Liver (tissue), 8 donors: ENCODE measurements at regions not wholly inside any gene's neighbourhood (a gene's known extent, or its start where the extent isn't known, plus 50 kb on each side); places are given as distances from the start of the nearest gene placed in this dataset.

Source experiments
- DNase-seq: peaks from one replicate; pipeline ENCODE4 v3.0.0-alpha.2; 2017; ENCODE audit warnings: low spot score
- H3K27ac ChIP-seq, 2 donors: one replicate each; pipeline ENCODE4 v1.7.0; 2013; ENCODE audit warnings: inconsistent platforms in 2 of 2, low read length in 2 of 2, control low read depth in 1 of 2, low read depth in 1 of 2, mild to moderate bottlenecking in 1 of 2
- H3K27me3 ChIP-seq, 4 donors: one replicate each; pipeline versions ENCODE4 v1.6.1 to v1.7.0; 2013; ENCODE audit warnings: low read length in 3 of 4, inconsistent platforms in 1 of 4, mild to moderate bottlenecking in 1 of 4, moderate library complexity in 1 of 4; ENCODE audit not compliant: control insufficient read depth in 4 of 4, insufficient read depth in 4 of 4
- H3K36me3 ChIP-seq, 4 donors: one replicate each; pipeline versions ENCODE4 v1.6.1 to v1.7.0; 2013; ENCODE audit warnings: low read length in 3 of 4, mild to moderate bottlenecking in 3 of 4, low read depth in 1 of 4, moderate library complexity in 1 of 4; ENCODE audit not compliant: control insufficient read depth in 4 of 4, insufficient read depth in 3 of 4
- H3K4me1 ChIP-seq, 4 donors: one replicate each; pipeline versions ENCODE4 v1.6.1 to v1.7.0; 2013; ENCODE audit warnings: low read length in 3 of 4, mild to moderate bottlenecking in 3 of 4, moderate library complexity in 1 of 4; ENCODE audit not compliant: control insufficient read depth in 4 of 4, insufficient read depth in 4 of 4
- H3K4me3 ChIP-seq, 3 donors: one replicate each; pipeline versions ENCODE4 v1.6.1 to v1.7.0; 2013; ENCODE audit warnings: low read length in 3 of 3, control low read depth in 1 of 3, low read depth in 1 of 3, mild to moderate bottlenecking in 1 of 3
- H3K9ac ChIP-seq, 2 donors: one replicate each; pipeline ENCODE4 v1.7.0; 2013; ENCODE audit warnings: low read length in 2 of 2, mild to moderate bottlenecking in 2 of 2, moderate library complexity in 2 of 2, control low read depth in 1 of 2, low read depth in 1 of 2
- H3K9me3 ChIP-seq, 4 donors: one replicate each; pipeline versions ENCODE4 v1.6.1 to v1.7.0; 2013; ENCODE audit warnings: low read length in 3 of 4; ENCODE audit not compliant: control insufficient read depth in 4 of 4
- ATF3 ChIP-seq: IDR thresholded peaks from 2 replicates; pipeline ENCODE4 v1.6.1; 2016; ENCODE audit warnings: antibody characterized with exemption
- CTCF ChIP-seq: fragments of 150-350 bp; IDR thresholded peaks from 2 replicates; pipeline ENCODE4 v1.5.1; 2017; ENCODE audit warnings: improper control_type of control experiment, low read depth, low read length; ENCODE audit not compliant: missing input control
- EGR1 ChIP-seq, 2 donors: IDR thresholded peaks; 2 replicates each; pipeline ENCODE4 v1.6.1; 2016 to 2018; ENCODE audit warnings: antibody characterized with exemption in 2 of 2, low read depth in 2 of 2
- FOXA1 ChIP-seq: IDR thresholded peaks from 2 replicates; pipeline ENCODE4 v1.6.1; 2016; ENCODE audit warnings: antibody characterized with exemption
- GABPA ChIP-seq, 2 donors: IDR thresholded peaks in 1 of 2; conservative IDR thresholded peaks in 1 of 2; 2 replicates each; pipeline ENCODE4 v1.6.1; 2016; ENCODE audit warnings: antibody characterized with exemption in 2 of 2, mild to moderate bottlenecking in 1 of 2, moderate library complexity in 1 of 2
- HNF4A ChIP-seq, 2 donors: conservative IDR thresholded peaks; 2 replicates each; pipeline ENCODE4 v1.6.1; 2016; ENCODE audit warnings: antibody characterized with exemption in 2 of 2, mild to moderate bottlenecking in 2 of 2
- HNF4G ChIP-seq: IDR thresholded peaks from 2 replicates; pipeline ENCODE4 v1.6.1; 2016; ENCODE audit warnings: antibody characterized with exemption
- JUND ChIP-seq, 2 donors: IDR thresholded peaks; 2 replicates each; pipeline ENCODE4 v1.6.1; 2016; ENCODE audit warnings: antibody characterized with exemption in 2 of 2
- MAX ChIP-seq: IDR thresholded peaks from 2 replicates; pipeline ENCODE4 v1.6.1; 2016; ENCODE audit warnings: antibody characterized with exemption
- NR2F2 ChIP-seq: IDR thresholded peaks from 2 replicates; pipeline ENCODE4 v1.6.1; 2016; ENCODE audit warnings: antibody characterized with exemption
- RAD21 ChIP-seq, 2 donors: IDR thresholded peaks; 2 replicates each; pipeline ENCODE4 v1.6.1; 2016; ENCODE audit warnings: antibody characterized with exemption in 2 of 2, mild to moderate bottlenecking in 2 of 2
- REST ChIP-seq: IDR thresholded peaks from 2 replicates; pipeline ENCODE4 v1.6.1; 2016; ENCODE audit warnings: antibody characterized with exemption, mild to moderate bottlenecking
- RXRA ChIP-seq, 2 donors: IDR thresholded peaks; 2 replicates each; pipeline ENCODE4 v1.6.1; 2017 to 2018; ENCODE audit warnings: antibody characterized with exemption in 2 of 2, mild to moderate bottlenecking in 1 of 2
- SP1 ChIP-seq: IDR thresholded peaks from 2 replicates; pipeline ENCODE4 v1.6.1; 2018; ENCODE audit warnings: antibody characterized with exemption, mild to moderate bottlenecking
- TAF1 ChIP-seq: conservative IDR thresholded peaks from 2 replicates; pipeline ENCODE4 v1.6.1; 2016; ENCODE audit warnings: antibody characterized with exemption, mild to moderate bottlenecking
- YY1 ChIP-seq: IDR thresholded peaks from 2 replicates; pipeline ENCODE4 v1.6.1; 2016; ENCODE audit warnings: antibody characterized with exemption, mild to moderate bottlenecking
- ZBTB33 ChIP-seq: IDR thresholded peaks from 2 replicates; pipeline ENCODE4 v1.6.1; 2016; ENCODE audit warnings: antibody characterized with exemption
- WGBS: extraction: QIAGEN DNeasy Blood & Tissue Kit; methylation state at CpG from one replicate; pipeline ENCODE4 v1.1.7; 2013; 5-methylcytosine and 5-hydroxymethylcytosine counted together
- donor health status: healthy.
- donor health status: healthy.
- donor health status: healthy.
- donor health status: healthy.
- donor health status: healthy.

- no peak for TF ChIP-seq CTCF
Measured at GRCh38 chr2:60311524-60311923, 241.9 kb downstream of the BCL11A start (continued).

- WGBS = 97% methylated on average over 5 of the region's 5 CpGs
- no peaks in the 10 kb centered on the region for H3K27me3 ChIP-seq
- no peak overlapping the region for H3K4me3 ChIP-seq
- H3K9ac ChIP-seq = no peak overlapping the region
- H3K4me1 ChIP-seq = no peaks in the 10 kb centered on the region
- DNase-seq = no peak
- H3K27ac ChIP-seq = no peak overlapping the region
- no peaks in the 10 kb centered on the region for H3K9me3 ChIP-seq
- TF ChIP-seq CTCF (no peak), JUND (IDR thresholded peaks at IDR 0.05) (no peak), HNF4G (no peak), HNF4A (conservative IDR thresholded peaks at IDR 0.05) (no peak), ATF3 (no peak), NR2F2 (no peak), RAD21 (IDR thresholded peaks at IDR 0.05) (no peak), TAF1 (no peak), MAX (no peak), YY1 (no peak), FOXA1 (no peak), REST (no peak)
- H3K36me3 ChIP-seq = no peaks in the 10 kb centered on the region
Measured at GRCh38 chr2:60309941-60310660, 243.4 kb downstream of the BCL11A start.

- H3K36me3 ChIP-seq = no peaks in the 10 kb centered on the region
- H3K4me1 ChIP-seq = no peaks in the 10 kb centered on the region
- no peak overlapping the region for H3K4me3 ChIP-seq
- H3K9ac ChIP-seq = no peak overlapping the region
- H3K27ac ChIP-seq = no peak overlapping the region
- no peaks in the 10 kb centered on the region for H3K9me3 ChIP-seq
- no peaks in the 10 kb centered on the region for H3K27me3 ChIP-seq
- no peak for DNase-seq
- 90% methylated on average over 4 of the region's 4 CpGs for WGBS
- TF ChIP-seq CTCF (no peak), JUND (IDR thresholded peaks at IDR 0.05) (no peak), FOXA1 (no peak), SP1 (no peak), EGR1 (IDR thresholded peaks at IDR 0.05; ENCODE audit: low read depth in 2 of 2) (no peak), HNF4G (no peak), YY1 (no peak), ZBTB33 (no peak), RXRA (IDR thresholded peaks at IDR 0.05) (no peak), GABPA (IDR thresholded peaks at IDR 0.05 in 1 of 2, conservative IDR thresholded peaks at IDR 0.05 in 1 of 2) (no peak), TAF1 (no peak), HNF4A (conservative IDR thresholded peaks at IDR 0.05) (no peak), RAD21 (IDR thresholded peaks at IDR 0.05) (no peak)
Measured at GRCh38 chr2:60309336-60309735, 244.1 kb downstream of the BCL11A start.
